ENCODE measurements at regions not wholly inside any gene's neighbourhood (a gene's known extent, or its start where the extent isn't known, plus 50 kb on each side); places are given as distances from the start of the nearest gene placed in this dataset.

- TF ChIP-seq CTCF (IDR thresholded peaks at IDR 0.05) (no peak), MAX (CRISPR knock-in tag; IDR thresholded peaks at IDR 0.05) (no peak), ATF6 (CRISPR knock-in tag; IDR thresholded peaks at IDR 0.05) (no peak), GRHL2 (CRISPR knock-in tag; IDR thresholded peaks at IDR 0.05; ENCODE audit: insufficient replicate concordance, severe bottlenecking) (no peak), KAT7 (CRISPR knock-in tag; IDR thresholded peaks at IDR 0.05; ENCODE audit: borderline replicate concordance) (no peak), TP53 (CRISPR knock-in tag; IDR thresholded peaks at IDR 0.05) (no peak), CREB1 (CRISPR knock-in tag; IDR thresholded peaks at IDR 0.05) (no peak), HMGXB4 (CRISPR knock-in tag; IDR thresholded peaks at IDR 0.05) (no peak), NFATC4 (CRISPR knock-in tag; IDR thresholded peaks at IDR 0.05) (no peak), NFYB (CRISPR knock-in tag; conservative IDR thresholded peaks at IDR 0.05; ENCODE audit: low read depth) (no peak)
Measured at GRCh38 chr5:171664489-171664888, 121.1 kb upstream of the SMIM23 start.

All from WTC11 (cell line).